HS-5 (cell line): ENCODE measurements at regions not wholly inside any gene's neighbourhood (a gene's known extent, or its start where the extent isn't known, plus 50 kb on each side); places are given as distances from the start of the nearest gene placed in this dataset.

Experiments
- DNase-seq: peaks from one replicate; pipeline ENCODE4 v3.0.0-alpha.2; 2012; ENCODE audit warnings: low read depth

- no peak for DNase-seq
Measured at GRCh38 chr3:127033171-127033570, 50.3 kb downstream of the PLXNA1 start.

- no peak for DNase-seq
Measured at GRCh38 chr3:127033786-127034185, 50.9 kb downstream of the PLXNA1 start.

GRCh38 chr3:127034195-127034989, 51.5 kb downstream of the PLXNA1 start:
- DNase-seq = no peak

- no peak for DNase-seq
Measured at GRCh38 chr3:127034990-127035652, 52.2 kb downstream of the PLXNA1 start.

GRCh38 chr3:127035677-127036076, 52.8 kb downstream of the PLXNA1 start:
- DNase-seq = no peak

- no peak for DNase-seq
Measured at GRCh38 chr3:127036209-127037020, 53.5 kb downstream of the PLXNA1 start.

GRCh38 chr3:127037021-127037400, 54.1 kb downstream of the PLXNA1 start:
- no peak for DNase-seq

- no peak for DNase-seq
Measured at GRCh38 chr3:127037418-127037841, 54.5 kb downstream of the PLXNA1 start.

GRCh38 chr3:127037971-127038446, 55.1 kb downstream of the PLXNA1 start:
- no peak for DNase-seq

GRCh38 chr3:127038466-127038865, 55.6 kb downstream of the PLXNA1 start:
- DNase-seq = no peak

- no peak for DNase-seq
Measured at GRCh38 chr3:127038923-127039581, 56.1 kb downstream of the PLXNA1 start.

GRCh38 chr3:127039719-127040118, 56.8 kb downstream of the PLXNA1 start:
- DNase-seq = no peak

- no peak for DNase-seq
Measured at GRCh38 chr3:127040216-127040615, 57.3 kb downstream of the PLXNA1 start.

GRCh38 chr3:127041264-127041820, 58.4 kb downstream of the PLXNA1 start:
- DNase-seq = no peak

- no peak for DNase-seq
Measured at GRCh38 chr3:127041933-127042332, 59.0 kb downstream of the PLXNA1 start.

GRCh38 chr3:127042634-127043033, 59.7 kb downstream of the PLXNA1 start:
- no peak for DNase-seq

GRCh38 chr3:127043041-127043641, 60.2 kb downstream of the PLXNA1 start:
- DNase-seq = no peak

- no peak for DNase-seq
Measured at GRCh38 chr3:127043731-127044510, 61.0 kb downstream of the PLXNA1 start.

- no peak for DNase-seq
Measured at GRCh38 chr3:127044996-127045395, 62.1 kb downstream of the PLXNA1 start.

GRCh38 chr3:127045435-127046045, 62.6 kb downstream of the PLXNA1 start:
- no peak for DNase-seq
